Skeletal muscle satellite cell (primary cell): ENCODE measurements at regions not wholly inside any gene's neighbourhood (a gene's known extent, or its start where the extent isn't known, plus 50 kb on each side); places are given as distances from the start of the nearest gene placed in this dataset.

Experiments
- H3K27me3 ChIP-seq: 2 replicates; pipeline ENCODE4 v1.7.0; 2013; ENCODE audit warnings: low read length; ENCODE audit not compliant: control insufficient read depth, insufficient read depth
- H3K36me3 ChIP-seq: 2 replicates; pipeline ENCODE4 v1.7.0; 2013; ENCODE audit warnings: mild to moderate bottlenecking, control low read depth, low read length; ENCODE audit not compliant: insufficient read depth
- H3K4me1 ChIP-seq: 2 replicates; pipeline ENCODE4 v1.7.0; 2013; ENCODE audit warnings: low read length; ENCODE audit not compliant: control insufficient read depth, insufficient read depth
- H3K4me2 ChIP-seq: 2 replicates; pipeline ENCODE4 v1.7.0; 2013; ENCODE audit warnings: mild to moderate bottlenecking, low read length
- H3K4me3 ChIP-seq: 2 replicates; pipeline ENCODE4 v1.7.0; 2013; ENCODE audit warnings: low read length
- H3K9ac ChIP-seq: 2 replicates; pipeline ENCODE4 v1.7.0; 2013; ENCODE audit warnings: mild to moderate bottlenecking, low read depth, low read length, moderate library complexity
- H3K9me3 ChIP-seq: replicated peaks from 2 replicates; pipeline ENCODE4 v1.7.0; 2013; ENCODE audit warnings: mild to moderate bottlenecking, control low read depth, low read length

DNA sequence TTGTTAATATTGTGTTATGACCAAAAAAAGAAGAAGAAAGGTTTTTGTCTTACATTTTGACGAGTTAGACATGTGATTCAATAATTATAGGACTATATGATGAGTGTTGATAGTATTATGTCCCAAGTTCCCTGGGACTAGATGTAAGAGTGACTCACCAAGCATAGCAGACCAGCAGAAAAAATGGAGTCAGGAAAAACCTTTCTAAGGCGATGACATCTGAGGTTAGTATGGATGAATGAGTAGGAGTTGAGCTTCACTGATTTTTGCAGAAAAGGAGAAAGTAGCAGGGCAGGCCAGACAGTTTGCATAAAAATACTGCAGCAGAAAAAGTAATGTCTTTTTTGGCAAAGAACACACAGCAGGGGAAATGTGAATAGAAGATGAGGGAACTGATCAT is 1041.3 kb upstream of the ADGRL4 start:
- no peaks in the 10 kb centered on the region for H3K9me3 ChIP-seq
- no peak overlapping the region for H3K4me3 ChIP-seq
- no peak overlapping the region for H3K4me2 ChIP-seq
- no peak overlapping the region for H3K9ac ChIP-seq
- H3K4me1 ChIP-seq: no peaks in the 10 kb centered on the region
- H3K27me3 ChIP-seq: no peaks in the 10 kb centered on the region
- no peaks in the 10 kb centered on the region for H3K36me3 ChIP-seq

DNA sequence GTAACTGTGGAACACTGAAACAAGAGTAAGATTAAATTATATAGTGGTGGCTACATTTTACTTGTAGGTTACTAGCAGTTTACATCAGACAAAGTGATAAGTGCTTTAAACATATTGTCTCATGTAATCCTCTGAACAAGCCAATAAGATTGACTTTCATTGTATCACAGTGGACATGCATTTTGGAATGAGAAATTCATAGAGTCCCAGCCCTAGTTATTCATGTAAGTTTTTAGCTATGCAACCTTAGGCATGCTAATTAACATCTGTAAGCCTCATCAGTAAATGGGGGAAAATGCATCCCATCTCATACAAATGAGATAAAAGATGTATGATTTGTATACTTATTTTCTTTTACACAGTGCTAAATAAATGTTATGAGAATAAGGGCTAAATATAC is 1038.1 kb upstream of the ADGRL4 start:
- no peaks in the 10 kb centered on the region for H3K27me3 ChIP-seq
- H3K36me3 ChIP-seq: no peaks in the 10 kb centered on the region
- no peaks in the 10 kb centered on the region for H3K9me3 ChIP-seq
- no peaks in the 10 kb centered on the region for H3K4me1 ChIP-seq
- H3K4me3 ChIP-seq: no peak overlapping the region
- H3K9ac ChIP-seq: no peak overlapping the region
- H3K4me2 ChIP-seq: no peak overlapping the region

DNA sequence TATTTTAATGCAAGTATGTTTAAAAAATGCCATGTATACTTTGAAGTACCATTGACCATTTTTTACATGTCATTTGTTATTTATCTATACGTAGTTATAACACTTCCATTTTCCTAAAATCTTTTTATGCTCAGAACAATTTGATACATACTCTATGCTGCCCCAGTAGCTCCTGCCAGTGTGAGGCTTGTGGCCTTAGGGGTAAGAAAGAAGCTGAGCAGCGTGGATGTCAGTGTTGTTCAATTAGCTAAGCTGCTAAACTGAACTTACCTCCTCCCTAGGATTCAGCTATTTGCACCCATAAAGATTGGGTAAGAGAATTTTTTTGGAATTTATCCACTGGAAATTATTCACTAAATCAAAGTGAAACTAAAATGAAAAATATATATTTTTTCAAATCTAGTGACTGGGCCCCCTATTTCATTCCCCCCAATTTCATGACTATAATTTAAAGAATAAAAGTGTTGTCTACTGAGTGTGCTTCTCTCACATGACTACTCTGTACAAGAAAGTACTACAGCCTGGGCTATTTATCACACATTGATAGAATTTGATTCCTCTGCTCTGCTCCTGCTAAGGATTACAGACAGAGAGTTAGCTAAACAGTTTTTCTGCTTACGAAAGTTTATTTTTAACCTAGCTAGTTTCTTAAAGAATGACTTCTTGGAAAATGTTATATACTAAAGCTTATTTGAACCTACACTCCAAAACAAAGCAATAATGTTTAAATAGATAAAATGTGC is 1030.3 kb upstream of the ADGRL4 start:
- Histone ChIP-seq H3K4me3 (no peak overlapping the region), H3K4me2 (no peak overlapping the region), H3K4me1 (no peaks in the 10 kb centered on the region), H3K9me3 (no peaks in the 10 kb centered on the region), H3K9ac (no peak overlapping the region), H3K27me3 (no peaks in the 10 kb centered on the region), H3K36me3 (no peaks in the 10 kb centered on the region)

DNA sequence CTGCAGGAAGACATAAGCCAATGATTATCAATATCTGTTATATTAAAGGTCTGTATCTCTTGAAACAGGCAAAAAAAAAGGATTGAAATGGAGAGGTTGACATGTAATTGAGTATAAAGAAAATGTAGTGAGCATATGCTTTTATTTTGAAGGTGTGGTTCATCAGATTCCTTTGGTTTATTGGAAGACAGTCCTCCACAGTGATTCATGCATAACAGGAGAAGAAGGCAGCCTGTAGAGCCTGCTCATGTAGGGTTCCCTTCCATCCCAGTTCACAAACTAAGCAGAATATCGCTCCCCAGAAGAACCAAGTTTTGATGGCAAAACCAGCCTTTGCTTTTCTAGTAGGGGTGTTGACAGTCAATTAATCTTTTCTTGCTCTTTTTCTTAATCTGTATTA is 1016.8 kb upstream of the ADGRL4 start:
- no peaks in the 10 kb centered on the region for H3K36me3 ChIP-seq
- no peaks in the 10 kb centered on the region for H3K9me3 ChIP-seq
- H3K4me2 ChIP-seq: no peak overlapping the region
- H3K27me3 ChIP-seq: no peaks in the 10 kb centered on the region
- no peaks in the 10 kb centered on the region for H3K4me1 ChIP-seq
- H3K4me3 ChIP-seq: no peak overlapping the region
- no peak overlapping the region for H3K9ac ChIP-seq

DNA sequence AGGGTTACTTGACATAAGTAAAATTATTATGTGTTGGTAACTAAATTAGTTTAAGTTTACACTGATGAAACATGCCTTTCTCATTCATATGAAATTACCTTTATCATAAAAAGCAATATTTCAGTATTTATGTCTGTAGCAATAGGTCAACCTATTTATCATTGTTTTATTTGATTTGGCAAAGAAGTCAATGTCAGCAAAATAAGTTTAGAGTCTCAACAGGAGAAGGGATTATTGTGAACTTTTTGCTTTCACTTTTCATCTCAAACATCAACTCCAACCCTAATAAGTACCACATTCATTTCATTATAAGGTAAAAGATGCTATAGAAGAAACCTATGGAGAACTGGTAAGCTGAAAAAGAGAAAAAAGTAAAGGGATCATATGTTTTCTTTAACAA is 1015.4 kb upstream of the ADGRL4 start:
- H3K36me3 ChIP-seq: no peaks in the 10 kb centered on the region
- no peaks in the 10 kb centered on the region for H3K4me1 ChIP-seq
- H3K9ac ChIP-seq: no peak overlapping the region
- H3K4me3 ChIP-seq: no peak overlapping the region
- no peak overlapping the region for H3K4me2 ChIP-seq
- H3K9me3 ChIP-seq: no peaks in the 10 kb centered on the region
- no peaks in the 10 kb centered on the region for H3K27me3 ChIP-seq

DNA sequence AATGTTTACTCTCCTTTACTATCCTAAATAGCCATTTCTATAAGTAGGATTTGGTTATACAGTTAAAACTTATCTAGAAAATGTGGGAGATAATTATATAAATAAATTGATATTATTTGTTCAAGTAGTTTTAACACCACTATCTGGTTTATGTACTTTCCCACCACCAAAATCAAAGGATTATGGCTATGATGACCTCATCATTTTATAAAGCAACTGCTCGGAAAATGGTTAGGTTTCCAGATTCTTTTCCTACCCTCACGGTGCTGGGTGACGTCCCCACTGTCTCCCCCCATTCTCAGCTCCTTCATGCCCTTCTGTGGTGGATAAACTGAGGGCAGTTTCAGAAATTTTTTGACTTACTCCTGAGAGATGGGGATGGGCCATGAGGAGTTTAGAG is 1011.8 kb upstream of the ADGRL4 start:
- H3K27me3 ChIP-seq: no peaks in the 10 kb centered on the region
- no peak overlapping the region for H3K9ac ChIP-seq
- H3K4me1 ChIP-seq: no peaks in the 10 kb centered on the region
- no peak overlapping the region for H3K4me3 ChIP-seq
- H3K4me2 ChIP-seq: no peak overlapping the region
- H3K9me3 ChIP-seq: no peaks in the 10 kb centered on the region
- H3K36me3 ChIP-seq: no peaks in the 10 kb centered on the region

DNA sequence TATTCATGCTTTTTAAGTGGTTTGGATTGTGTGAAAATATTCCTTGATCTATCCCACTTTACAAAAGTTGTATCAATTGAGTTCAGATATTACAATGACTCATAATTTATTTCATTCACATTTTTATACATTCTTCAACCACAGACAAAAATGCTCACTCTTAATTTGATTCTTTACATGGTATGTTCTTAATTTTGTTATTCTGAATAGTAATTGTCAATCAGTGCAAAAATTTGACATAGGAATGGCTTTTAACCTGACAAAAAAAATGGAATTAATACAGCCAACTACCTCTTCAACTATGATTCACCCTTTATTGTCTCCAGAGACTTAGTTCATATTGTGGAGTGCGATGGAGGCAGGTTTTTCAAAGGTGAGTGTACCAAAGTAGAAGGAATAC is 1002.4 kb upstream of the ADGRL4 start:
- no peaks in the 10 kb centered on the region for H3K36me3 ChIP-seq
- H3K4me1 ChIP-seq: no peaks in the 10 kb centered on the region
- no peak overlapping the region for H3K4me3 ChIP-seq
- no peaks in the 10 kb centered on the region for H3K27me3 ChIP-seq
- no peaks in the 10 kb centered on the region for H3K9me3 ChIP-seq
- H3K4me2 ChIP-seq: no peak overlapping the region
- H3K9ac ChIP-seq: no peak overlapping the region

DNA sequence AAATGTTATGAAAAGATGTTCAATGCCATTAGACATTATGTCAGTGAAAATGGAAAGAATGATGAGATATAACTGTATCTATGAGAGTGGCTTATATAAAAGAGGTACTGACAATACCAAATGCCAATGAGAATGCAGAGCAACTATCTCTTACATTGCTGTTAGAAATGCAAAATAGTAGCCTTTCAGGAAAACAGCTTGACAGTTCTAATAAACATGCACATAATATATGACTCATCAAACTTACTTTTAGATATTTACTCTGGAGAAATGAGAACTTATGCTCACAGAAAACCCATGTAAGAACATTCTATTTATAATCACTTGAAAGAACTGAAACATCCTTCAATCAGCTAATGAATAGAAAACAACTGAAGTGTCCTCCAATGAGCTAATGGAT is 996.7 kb upstream of the ADGRL4 start:
- Histone ChIP-seq H3K36me3 (no peaks in the 10 kb centered on the region), H3K4me1 (no peaks in the 10 kb centered on the region), H3K9ac (no peak overlapping the region), H3K4me2 (no peak overlapping the region), H3K9me3 (no peaks in the 10 kb centered on the region), H3K4me3 (no peak overlapping the region), H3K27me3 (no peaks in the 10 kb centered on the region)

DNA sequence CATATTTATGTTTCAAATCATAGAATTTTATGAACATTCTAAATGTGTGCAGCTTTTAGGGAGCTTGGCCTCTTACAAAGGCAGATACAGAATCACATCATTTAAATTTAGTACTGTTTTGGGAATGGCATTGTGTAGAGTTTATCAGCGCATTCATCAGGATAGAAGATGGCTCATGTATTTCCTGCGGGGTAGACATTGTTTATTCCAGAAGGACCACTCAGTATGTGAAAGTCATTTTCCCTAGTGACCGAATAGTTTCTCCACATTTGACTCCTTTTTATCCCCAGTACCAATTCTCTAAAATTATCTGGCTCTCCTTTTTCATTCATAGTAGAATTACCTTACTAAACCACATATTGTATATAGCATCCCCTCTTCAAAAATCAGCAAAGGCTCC is 981.9 kb upstream of the ADGRL4 start:
- H3K27me3 ChIP-seq: no peaks in the 10 kb centered on the region
- no peak overlapping the region for H3K9ac ChIP-seq
- no peak overlapping the region for H3K4me3 ChIP-seq
- no peaks in the 10 kb centered on the region for H3K36me3 ChIP-seq
- no peak overlapping the region for H3K4me2 ChIP-seq
- H3K4me1 ChIP-seq: no peaks in the 10 kb centered on the region
- no peaks in the 10 kb centered on the region for H3K9me3 ChIP-seq

DNA sequence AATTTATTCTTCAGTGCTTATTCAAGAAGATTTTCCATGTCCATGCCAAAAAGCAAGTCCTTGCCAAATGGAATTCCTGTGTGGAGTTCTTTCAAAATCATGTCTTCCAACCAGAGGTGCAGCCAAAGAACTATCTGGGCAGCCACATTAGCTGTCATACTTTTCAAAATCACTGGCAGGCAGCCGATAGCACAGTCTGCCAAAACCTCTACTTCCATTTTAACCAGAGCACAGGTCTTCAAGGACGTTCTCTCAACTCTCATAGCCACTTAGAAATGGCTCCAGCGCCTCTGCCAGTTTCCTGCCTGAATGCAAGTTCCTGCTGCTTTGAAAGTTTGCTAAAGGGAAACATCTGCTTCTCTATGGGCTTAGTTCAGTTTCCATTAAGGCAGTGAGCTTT is 975.7 kb upstream of the ADGRL4 start:
- Histone ChIP-seq H3K4me2 (no peak overlapping the region), H3K9ac (no peak overlapping the region), H3K9me3 (no peaks in the 10 kb centered on the region), H3K27me3 (no peaks in the 10 kb centered on the region), H3K4me3 (no peak overlapping the region), H3K36me3 (no peaks in the 10 kb centered on the region), H3K4me1 (no peaks in the 10 kb centered on the region)

DNA sequence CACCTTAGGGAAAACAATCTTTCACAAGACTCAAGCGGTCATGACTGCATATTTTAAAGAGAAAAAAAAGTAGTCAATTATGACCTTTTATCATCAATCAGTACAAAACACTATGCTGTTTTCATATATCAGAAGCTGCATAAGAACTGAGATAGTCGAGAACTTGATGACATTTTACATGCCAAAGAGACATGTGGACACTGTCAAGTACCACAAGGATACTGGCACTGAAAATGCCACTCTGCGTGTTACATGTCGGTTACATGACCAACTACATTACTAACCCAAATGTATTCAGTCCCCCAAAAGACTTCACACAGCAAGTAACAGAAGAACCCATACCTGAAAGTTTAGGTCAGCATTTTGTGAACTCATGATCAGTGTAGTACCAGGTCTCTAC is 975.0 kb upstream of the ADGRL4 start:
- Histone ChIP-seq H3K4me3 (no peak overlapping the region), H3K4me1 (no peaks in the 10 kb centered on the region), H3K36me3 (no peaks in the 10 kb centered on the region), H3K9ac (no peak overlapping the region), H3K4me2 (no peak overlapping the region), H3K27me3 (no peaks in the 10 kb centered on the region), H3K9me3 (no peaks in the 10 kb centered on the region)

DNA sequence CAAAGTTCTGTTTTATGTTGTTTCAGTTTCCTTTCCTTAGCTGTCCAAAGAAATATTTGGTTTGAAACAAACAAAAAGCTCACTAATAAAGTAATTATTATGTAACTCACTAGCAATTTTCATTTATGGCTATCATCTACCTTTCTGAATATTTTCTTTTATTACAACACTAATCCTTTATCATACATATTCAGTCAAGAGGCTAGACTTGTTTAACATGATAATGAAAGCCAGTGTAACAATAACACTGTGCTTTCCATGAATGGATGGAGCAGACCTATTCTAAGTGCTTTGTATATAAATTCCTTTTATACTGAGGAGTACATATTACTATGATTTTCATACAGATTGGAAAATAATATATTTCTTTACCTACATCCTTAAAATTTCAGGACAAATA is 972.8 kb upstream of the ADGRL4 start:
- Histone ChIP-seq H3K4me3 (no peak overlapping the region), H3K9ac (no peak overlapping the region), H3K4me1 (no peaks in the 10 kb centered on the region)

More for the DNA sequence above, 972.8 kb upstream of the ADGRL4 start:
- no peak overlapping the region for H3K4me2 ChIP-seq
- H3K27me3 ChIP-seq: no peaks in the 10 kb centered on the region
- H3K36me3 ChIP-seq: no peaks in the 10 kb centered on the region
- H3K9me3 ChIP-seq: no peaks in the 10 kb centered on the region
